DOHH2 (cell line): ENCODE measurements at regions not wholly inside any gene's neighbourhood (a gene's known extent, or its start where the extent isn't known, plus 50 kb on each side); places are given as distances from the start of the nearest gene placed in this dataset.

Source experiments
- CTCF ChIP-seq: fragments of 200-600 bp; sonication (generic); IDR thresholded peaks from one replicate; pipeline ENCODE4 v1.5.1; 2014; ENCODE audit warnings: antibody characterized with exemption, mild to moderate bottlenecking, low read depth, low read length; ENCODE audit not compliant: poor library complexity, severe bottlenecking
- EZH2phosphoT487 ChIP-seq: fragments of 200-600 bp; sonication (generic); IDR thresholded peaks from 2 replicates; pipeline ENCODE4 v1.6.1; 2017; ENCODE audit warnings: borderline replicate concordance, mild to moderate bottlenecking, antibody characterized with exemption, low read length, moderate library complexity, mixed read lengths

- TF ChIP-seq CTCF (no peak), EZH2phosphoT487 (no peak)
These were observed 156.2 kb upstream of the PRSS1 start for GRCh38 chr7:142593106-142593505.
